Right lobe of liver (tissue), 6 donors: ENCODE measurements at regions not wholly inside any gene's neighbourhood (a gene's known extent, or its start where the extent isn't known, plus 50 kb on each side); places are given as distances from the start of the nearest gene placed in this dataset.

ENCODE experiments used
- ATAC-seq, 4 donors: fragments of 200-7000 bp; cut with Tn5 transposase; one replicate each; pipeline ENCODE4 v1.9.1; 2020; ENCODE audit warnings: mild to moderate bottlenecking in 4 of 4, moderate library complexity in 4 of 4
- DNase-seq, 3 donors: peaks; one replicate each; pipeline ENCODE4 v3.0.0-alpha.2; 2020
- H3K27ac ChIP-seq, 3 donors: fragments of 200-600 bp; one replicate each; pipeline ENCODE4 v1.8.0; 2022
- H3K27me3 ChIP-seq, 2 donors: fragments of 200-600 bp; one replicate each; pipeline ENCODE4 v1.8.0; 2022
- H3K36me3 ChIP-seq, 4 donors: fragments of 200-600 bp; sonication (generic) in 1 of 4; one replicate each; pipeline versions ENCODE4 v1.5.1 to v1.8.0; 2017 to 2022; ENCODE audit warnings: control low read depth in 1 of 4
- H3K4me1 ChIP-seq, 4 donors: fragments of 200-600 bp; sonication (generic) in 1 of 4; one replicate each; pipeline versions ENCODE4 v1.5.1 to v1.8.0; 2017 to 2022; ENCODE audit warnings: control low read depth in 1 of 4
- H3K4me3 ChIP-seq, 3 donors: fragments of 200-600 bp; one replicate each; pipeline ENCODE4 v1.8.0; 2022
- H3K9me3 ChIP-seq, 4 donors: fragments of 200-600 bp; sonication (generic) in 1 of 4; one replicate each; pipeline versions ENCODE4 v1.5.1 to v1.8.0; 2017 to 2022; ENCODE audit warnings: control low read depth in 1 of 4
- CTCF ChIP-seq, 4 donors: fragments of 200-600 bp in 3 of 4; fragments of 450-650 bp in 1 of 4; IDR thresholded peaks; one replicate each; pipeline versions ENCODE4 v1.5.1 to v1.8.0; 2016 to 2022; ENCODE audit warnings: antibody characterized with exemption in 4 of 4, mild to moderate bottlenecking in 2 of 4
- POLR2A ChIP-seq: fragments of 450-650 bp; IDR thresholded peaks from one replicate; pipeline ENCODE4 v1.6.1; 2017; ENCODE audit warnings: antibody characterized with exemption, mild to moderate bottlenecking
- WGBS: methylation state at CpG from one replicate; pipeline ENCODE4 v1.1.6; 2018; ENCODE audit warnings: low coverage, low lambda C conversion rate; ENCODE audit not compliant: insufficient coverage; ENCODE audit errors: missing lambda C conversion rate; 5-methylcytosine and 5-hydroxymethylcytosine counted together
- intact Hi-C, 2 donors: fragments of 100-400 bp; cut with DNase I; formaldehyde crosslinking; loops; one replicate each; pipeline versions ENCODE4 v1.11.2 to v1.14.1; 2022
- donor health status: DM: no; HTN: yes; CAD: no.
- donor health status: DM: no; HTN: no; CAD: no.
- donor health status: DM: no; HTN: no; CAD: no.
- donor health status: DM: no; HTN: yes; CAD: no.
- donor health status: DM: no; HTN: yes; CAD: no.

DNA sequence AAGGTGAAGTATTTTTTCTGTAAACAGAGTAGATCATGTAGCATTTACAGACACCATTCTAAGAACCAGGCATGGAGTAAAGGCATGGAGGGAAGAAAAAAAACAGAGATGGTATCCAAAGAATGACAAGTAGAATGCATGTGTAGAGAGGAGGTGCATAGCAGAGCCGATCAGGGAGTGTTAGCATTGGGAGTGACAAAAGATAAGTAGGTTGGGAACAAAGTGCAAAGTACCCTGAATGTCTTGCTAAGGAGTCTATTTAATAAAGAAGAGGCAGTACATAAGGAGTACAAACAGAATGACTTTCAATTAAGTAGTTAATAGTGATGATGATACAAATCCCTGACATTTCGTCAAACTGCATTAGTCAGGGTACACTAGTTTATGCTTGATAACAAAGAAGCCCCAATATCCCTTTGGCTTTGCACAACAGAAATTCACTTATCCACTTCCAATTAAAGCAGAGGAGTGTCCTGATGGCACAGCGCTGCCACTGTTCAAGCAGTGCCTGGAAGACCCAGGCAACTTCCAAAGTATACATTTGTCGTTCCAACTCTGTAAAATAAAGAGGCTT, 371.5 kb downstream of the TNS3 start:
- H3K36me3 ChIP-seq = no peaks in the 10 kb centered on the region
- H3K4me3 ChIP-seq = no peak overlapping the region
- no peaks in the 10 kb centered on the region for H3K27me3 ChIP-seq
- DNase-seq (no peak), ATAC-seq (no peak)
- intact Hi-C loops = no loop called here
- TF ChIP-seq CTCF (IDR thresholded peaks at IDR 0.05) (no peak), POLR2A (no peak)
- no peaks in the 10 kb centered on the region for H3K4me1 ChIP-seq
- 73% methylated on average over 4 of the region's 4 CpGs for WGBS
- no peaks in the 10 kb centered on the region for H3K9me3 ChIP-seq
- no peak overlapping the region for H3K27ac ChIP-seq

- TF ChIP-seq POLR2A = no peak
- TF ChIP-seq CTCF (IDR thresholded peaks at IDR 0.05) = no peak
- ATAC-seq (no peak), DNase-seq (no peak)
- 100% methylated on average over 2 of the region's 3 CpGs for WGBS
- intact Hi-C loops = no loop called here
- no peaks in the 10 kb centered on the region for H3K4me1 ChIP-seq
- H3K27ac ChIP-seq = no peak overlapping the region
- no peak overlapping the region for H3K4me3 ChIP-seq
- no peaks in the 10 kb centered on the region for H3K36me3 ChIP-seq
- no peaks in the 10 kb centered on the region for H3K27me3 ChIP-seq
- H3K9me3 ChIP-seq = no peaks in the 10 kb centered on the region
Measured at GRCh38 chr7:47207956-47208355, 374.0 kb downstream of the TNS3 start.

DNA sequence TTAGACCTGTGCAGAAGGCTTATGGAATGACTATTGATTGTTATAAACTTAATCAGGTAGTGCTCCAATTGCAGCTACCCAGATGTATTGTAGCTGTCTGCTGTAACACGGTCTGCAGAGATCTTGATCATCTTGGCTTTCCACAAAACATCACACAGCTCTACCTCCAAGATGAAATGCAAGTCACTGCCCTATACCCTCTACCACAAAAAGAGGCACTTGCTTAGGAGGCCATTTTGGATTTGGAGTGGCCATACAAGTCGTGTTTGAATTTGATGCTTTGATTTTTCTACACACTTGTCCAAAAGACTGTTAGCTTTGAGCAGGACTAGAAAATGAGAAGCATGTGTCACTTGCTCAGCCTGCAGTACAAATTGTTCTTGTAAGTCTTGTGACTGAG, 377.2 kb downstream of the TNS3 start:
- no peak overlapping the region for H3K4me3 ChIP-seq
- intact Hi-C loops = no loop called here
- no peaks in the 10 kb centered on the region for H3K36me3 ChIP-seq
- H3K27ac ChIP-seq = no peak overlapping the region
- H3K9me3 ChIP-seq = no peaks in the 10 kb centered on the region
- WGBS = 64% methylated on average over 2 of the region's 2 CpGs
- H3K27me3 ChIP-seq = no peaks in the 10 kb centered on the region
- no peaks in the 10 kb centered on the region for H3K4me1 ChIP-seq
- DNase-seq (no peak), ATAC-seq (no peak)
- TF ChIP-seq POLR2A (no peak), CTCF (IDR thresholded peaks at IDR 0.05) (no peak)

GRCh38 chr7:47202146-47202783, 379.6 kb downstream of the TNS3 start:
- no peaks in the 10 kb centered on the region for H3K36me3 ChIP-seq
- H3K4me1 ChIP-seq = no peaks in the 10 kb centered on the region
- no peak overlapping the region for H3K4me3 ChIP-seq
- H3K27me3 ChIP-seq = no peaks in the 10 kb centered on the region
- no peak for TF ChIP-seq POLR2A
- TF ChIP-seq CTCF (IDR thresholded peaks at IDR 0.05) = no peak
- H3K9me3 ChIP-seq = no peaks in the 10 kb centered on the region
- ATAC-seq (no peak), DNase-seq (no peak)
- 62% methylated on average over 4 of the region's 7 CpGs for WGBS
- intact Hi-C loops = no loop called here
- H3K27ac ChIP-seq = no peak overlapping the region
